HCT116 (cell line): ENCODE measurements at regions not wholly inside any gene's neighbourhood (a gene's known extent, or its start where the extent isn't known, plus 50 kb on each side); places are given as distances from the start of the nearest gene placed in this dataset.

Source experiments
- ATAC-seq: fragments of 200-7000 bp; cut with Tn5 transposase; 2 replicates; pipeline ENCODE4 v1.9.1; 2020; ENCODE audit warnings: mild to moderate bottlenecking, moderate library complexity
- BruUV-seq: library from RNA; stranded (reverse); fragments of 400-500 nt; replicated peaks from 2 replicates; lab custom pipeline; 2021; lab: Mats Ljungman, UMichigan
- CTCF ChIA-PET: fragments of 300-600 bp; sonication (Branson Sonifier 250); formaldehyde crosslinking; loops from one replicate; lab custom pipeline; 2021; ENCODE audit warnings: antibody characterized with exemption; lab: Charles Lee
- POLR2A ChIA-PET: fragments of 300-600, 350-600 bp; sonication (Branson Sonifier 250); formaldehyde crosslinking; loops from one replicate; lab custom pipeline; 2021; ENCODE audit warnings: antibody characterized with exemption; lab: Charles Lee
- RAD21 ChIA-PET, 2 experiments: fragments of 300-600 bp; sonication (Branson Sonifier 250); formaldehyde crosslinking; loops; one replicate each; lab custom pipeline; 2023; ENCODE audit warnings: low total read pairs in 2 of 2; ENCODE audit not compliant: uncharacterized antibody in 2 of 2, unreplicated experiment in 2 of 2, low non-redundant PET in 1 of 2; lab: Charles Lee
- DNase-seq: peaks from one replicate; pipeline ENCODE4 v3.0.0-alpha.2; 2010; ENCODE audit warnings: low read depth, low spot score
- H2AFZ ChIP-seq: fragments of 200-600 bp; shearing (Covaris generic), sonication (generic); 2 replicates; pipeline ENCODE4 v1.6.1; 2017; ENCODE audit warnings: low read depth, mixed run types, mixed read lengths, antibody characterized with exemption, low read length; ENCODE audit not compliant: poor library complexity, severe bottlenecking
- H3K27ac ChIP-seq: 2 replicates; pipeline ENCODE4 v1.5.1; 2012; ENCODE audit warnings: low read depth, low read length
- H3K27me3 ChIP-seq: fragments of 200-600 bp; sonication (generic); 2 replicates; pipeline ENCODE4 v1.6.1; 2016; ENCODE audit warnings: mixed run types, low read length, mixed read lengths; ENCODE audit not compliant: insufficient read depth
- H3K36me3 ChIP-seq, 2 experiments: fragments of 200-500 bp in 1 of 2; fragments of 200-600 bp in 1 of 2; sonication (Bioruptor generic) in 1 of 2; sonication (generic) in 1 of 2; 2 replicates each; pipeline versions ENCODE4 v1.5.1 to v1.6.1; 2014 to 2016; ENCODE audit warnings: low read length in 2 of 2, inconsistent platforms in 1 of 2, mixed read lengths in 1 of 2, mixed run types in 1 of 2; ENCODE audit not compliant: insufficient read depth in 2 of 2, control insufficient read depth in 1 of 2
- H3K4me1 ChIP-seq, 2 experiments: fragments of 200-600 bp in 1 of 2; sonication (generic) in 1 of 2; 2 replicates each; pipeline versions ENCODE4 v1.5.1 to v1.6.1; 2012 to 2017; ENCODE audit warnings: low read length in 2 of 2, inconsistent platforms in 1 of 2, mild to moderate bottlenecking in 1 of 2, mixed read lengths in 1 of 2, mixed run types in 1 of 2, moderate library complexity in 1 of 2; ENCODE audit not compliant: insufficient read depth in 2 of 2, control insufficient read depth in 1 of 2
- H3K4me2 ChIP-seq: fragments of 200-600 bp; sonication (generic); 2 replicates; pipeline ENCODE4 v1.6.1; 2017; ENCODE audit warnings: mixed run types, low read length, mixed read lengths
- H3K4me3 ChIP-seq, 2 experiments: fragments of 200-600 bp in 1 of 2; sonication (generic) in 1 of 2; replicated peaks in 1 of 2; 2 replicates each; pipeline ENCODE4 v1.5.1; 2011 to 2016; ENCODE audit warnings: low read length in 2 of 2, control low read depth in 1 of 2, low read depth in 1 of 2, mild to moderate bottlenecking in 1 of 2, mixed read lengths in 1 of 2, mixed run types in 1 of 2
- H3K79me2 ChIP-seq: fragments of 200-600 bp; sonication (generic); 2 replicates; pipeline ENCODE4 v1.6.1; 2017; ENCODE audit warnings: mild to moderate bottlenecking, mixed run types, low read length, moderate library complexity, mixed read lengths; ENCODE audit not compliant: insufficient read depth
- H3K9ac ChIP-seq: fragments of 200-600 bp; sonication (generic); 2 replicates; pipeline ENCODE4 v1.6.1; 2016; ENCODE audit warnings: low read length, mixed read lengths
- H3K9me2 ChIP-seq: fragments of 200-600 bp; sonication (generic), shearing (Covaris generic); 2 replicates; pipeline ENCODE4 v1.6.1; 2017; ENCODE audit warnings: mixed run types, mild to moderate bottlenecking, moderate library complexity; ENCODE audit not compliant: insufficient read depth
- H3K9me3 ChIP-seq, 2 experiments: fragments of 200-500 bp in 1 of 2; fragments of 200-600 bp in 1 of 2; sonication (Bioruptor generic) in 1 of 2; sonication (generic) in 1 of 2; 2 replicates each; pipeline ENCODE4 v1.6.1; 2014 to 2017; ENCODE audit warnings: low read length in 2 of 2, mixed read lengths in 2 of 2, inconsistent platforms in 1 of 2, low read depth in 1 of 2, mild to moderate bottlenecking in 1 of 2, mixed run types in 1 of 2, moderate library complexity in 1 of 2; ENCODE audit not compliant: control insufficient read depth in 1 of 2, insufficient read depth in 1 of 2
- H4K20me1 ChIP-seq: fragments of 200-600 bp; sonication (generic), shearing (Covaris generic); 2 replicates; pipeline ENCODE4 v1.6.1; 2017; ENCODE audit warnings: mixed run types, mild to moderate bottlenecking, moderate library complexity; ENCODE audit not compliant: insufficient read depth
- CBX3 ChIP-seq: IDR thresholded peaks from 2 replicates; pipeline ENCODE4 v1.6.1; 2012; ENCODE audit warnings: low read depth
- ELF1 ChIP-seq: IDR thresholded peaks from 2 replicates; pipeline ENCODE4 v1.6.1; 2012; ENCODE audit warnings: low read depth, borderline replicate concordance
- POLR2A ChIP-seq: IDR thresholded peaks from 2 replicates; pipeline ENCODE4 v1.7.0; 2011; ENCODE audit warnings: borderline replicate concordance; ENCODE audit not compliant: insufficient read depth, insufficient read length; ENCODE audit errors: extremely low read depth
- TCF7L2 ChIP-seq: IDR thresholded peaks from 2 replicates; pipeline ENCODE4 v1.7.0; 2011; ENCODE audit warnings: borderline replicate concordance, inconsistent platforms; ENCODE audit not compliant: insufficient read depth, insufficient read length; ENCODE audit errors: extremely low read depth
- YY1 ChIP-seq: IDR thresholded peaks from 2 replicates; pipeline ENCODE4 v1.6.1; 2011; ENCODE audit warnings: low read length, low read depth, moderate library complexity, mild to moderate bottlenecking; ENCODE audit not compliant: insufficient replicate concordance; ENCODE audit errors: extremely low read depth
- intact Hi-C: fragments of 100-400 bp; cut with micrococcal nuclease; formaldehyde crosslinking; loops from 2 replicates; pipeline ENCODE4 v1.10.0; 2022
- TF ChIP-seq, protein P1 (sequence below): IDR thresholded peaks from 2 replicates; pipeline ENCODE4 v1.6.1; 2011; ENCODE audit warnings: mild to moderate bottlenecking, low read length, moderate library complexity; ENCODE audit not compliant: insufficient replicate concordance; ENCODE audit errors: extremely low read depth

DNA sequence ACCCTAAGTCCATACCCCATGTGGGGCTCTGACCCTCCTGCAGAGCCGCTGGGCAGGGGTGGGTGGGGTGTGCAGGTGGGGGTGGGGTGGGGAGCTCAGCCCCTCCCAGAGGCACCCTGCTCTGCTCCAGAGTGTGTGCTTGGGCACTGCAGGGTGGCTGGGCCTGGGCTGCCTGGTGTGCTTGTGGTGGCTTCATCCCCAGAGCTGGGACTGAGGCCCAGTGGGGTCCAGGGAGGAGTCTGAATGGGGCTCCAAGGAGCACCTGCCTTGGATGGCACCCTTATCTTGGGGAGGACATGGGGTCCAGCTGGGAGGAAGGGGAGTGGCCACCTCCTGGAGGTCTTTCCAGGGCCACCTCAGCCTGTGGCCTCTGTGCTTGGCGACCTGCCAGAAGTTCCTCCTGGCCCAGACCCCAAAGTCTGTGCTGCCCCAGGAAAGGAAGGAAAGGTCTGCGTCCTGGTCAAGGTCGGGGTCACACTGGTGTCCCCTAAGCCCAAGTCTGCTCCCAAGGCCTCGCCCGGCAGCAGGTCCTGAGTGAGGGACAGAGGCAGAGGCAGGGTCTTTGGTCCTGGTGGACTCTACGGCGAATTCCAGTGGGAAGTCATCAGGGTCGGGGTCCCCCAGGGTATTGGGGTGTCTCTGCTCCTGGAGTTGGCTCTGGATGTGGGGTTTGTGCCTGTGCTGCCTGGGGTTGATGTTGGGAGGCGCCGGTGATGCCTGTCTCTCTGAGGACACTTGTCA, 373.4 kb downstream of the TMEM121 start:
- ChIA-PET RAD21 (no interaction called here), CTCF (no interaction called here), POLR2A (no interaction called here)
- Histone ChIP-seq H3K4me3 (no peak overlapping the region), H3K4me1 (no peaks in the 10 kb centered on the region), H2AFZ (no peak overlapping the region), H3K79me2 (no peaks in the 10 kb centered on the region), H3K9me2 (no peaks in the 10 kb centered on the region), H4K20me1 (no peaks in the 10 kb centered on the region), H3K9ac (no peak overlapping the region), H3K27me3 (no peaks in the 10 kb centered on the region), H3K9me3 (no peaks in the 10 kb centered on the region), H3K27ac (no peak overlapping the region), H3K36me3 (no peaks in the 10 kb centered on the region), H3K4me2 (no peak overlapping the region)
- intact Hi-C loops: no loop called here
- no peak for ATAC-seq
- DNase-seq: no peak
- TF ChIP-seq TCF7L2: no peak
- TF ChIP-seq CBX3: no peak
- TF ChIP-seq, protein P1, sequence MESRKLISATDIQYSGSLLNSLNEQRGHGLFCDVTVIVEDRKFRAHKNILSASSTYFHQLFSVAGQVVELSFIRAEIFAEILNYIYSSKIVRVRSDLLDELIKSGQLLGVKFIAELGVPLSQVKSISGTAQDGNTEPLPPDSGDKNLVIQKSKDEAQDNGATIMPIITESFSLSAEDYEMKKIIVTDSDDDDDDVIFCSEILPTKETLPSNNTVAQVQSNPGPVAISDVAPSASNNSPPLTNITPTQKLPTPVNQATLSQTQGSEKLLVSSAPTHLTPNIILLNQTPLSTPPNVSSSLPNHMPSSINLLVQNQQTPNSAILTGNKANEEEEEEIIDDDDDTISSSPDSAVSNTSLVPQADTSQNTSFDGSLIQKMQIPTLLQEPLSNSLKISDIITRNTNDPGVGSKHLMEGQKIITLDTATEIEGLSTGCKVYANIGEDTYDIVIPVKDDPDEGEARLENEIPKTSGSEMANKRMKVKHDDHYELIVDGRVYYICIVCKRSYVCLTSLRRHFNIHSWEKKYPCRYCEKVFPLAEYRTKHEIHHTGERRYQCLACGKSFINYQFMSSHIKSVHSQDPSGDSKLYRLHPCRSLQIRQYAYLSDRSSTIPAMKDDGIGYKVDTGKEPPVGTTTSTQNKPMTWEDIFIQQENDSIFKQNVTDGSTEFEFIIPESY: no peak
- BruUV-seq: no TSS peak

DNA sequence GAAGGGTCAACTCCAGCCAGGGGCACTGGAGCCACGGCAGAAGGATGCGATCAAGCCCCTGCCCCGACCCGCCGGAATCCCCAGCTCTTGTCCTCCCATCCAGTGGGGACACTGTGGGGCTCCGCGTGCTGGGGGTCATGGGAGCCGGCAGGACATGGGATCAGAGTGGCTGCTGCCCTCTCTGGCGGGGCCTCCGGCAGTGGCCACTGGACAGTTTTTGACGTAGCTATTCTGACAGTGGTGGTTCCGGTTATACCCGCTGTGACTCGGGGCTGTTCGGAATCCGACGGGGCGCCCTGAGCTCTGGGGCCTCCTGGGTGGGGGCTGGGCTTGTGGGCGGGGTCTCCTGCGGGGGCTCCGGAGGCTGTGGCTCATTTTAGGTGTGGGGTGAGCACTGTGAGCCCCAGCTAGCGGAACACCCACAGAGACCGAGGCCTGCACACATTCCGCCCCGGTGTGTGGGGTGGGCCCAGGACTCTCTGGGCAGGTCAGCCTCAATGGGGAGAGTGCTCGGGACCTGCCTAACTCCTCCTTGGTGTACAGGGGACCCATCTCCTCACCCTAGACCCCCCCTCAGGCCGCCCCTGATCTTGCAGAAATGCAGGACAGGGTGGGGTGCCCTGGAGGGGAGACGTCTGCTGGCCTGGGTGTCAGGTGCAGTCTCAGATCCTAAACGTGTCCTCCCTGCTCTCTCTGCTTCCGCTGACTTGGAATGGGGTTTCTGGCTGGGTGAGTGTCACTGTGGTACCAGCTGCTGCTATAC, 374.2 kb downstream of the TMEM121 start:
- Histone ChIP-seq H3K4me1 (no peaks in the 10 kb centered on the region), H3K27ac (no peak overlapping the region), H3K27me3 (no peaks in the 10 kb centered on the region), H4K20me1 (no peaks in the 10 kb centered on the region), H3K36me3 (no peaks in the 10 kb centered on the region), H3K4me3 (no peak overlapping the region), H2AFZ (no peak overlapping the region), H3K4me2 (no peak overlapping the region), H3K79me2 (no peaks in the 10 kb centered on the region), H3K9me2 (no peaks in the 10 kb centered on the region), H3K9ac (no peak overlapping the region), H3K9me3 (no peaks in the 10 kb centered on the region)
- CTCF ChIA-PET: no interaction called here
- BruUV-seq: no TSS peak
- RAD21 ChIA-PET: no interaction called here
- POLR2A ChIA-PET: no interaction called here
- ATAC-seq (no peak), DNase-seq (no peak)
- TF ChIP-seq ELF1: no peak
- no peak for TF ChIP-seq YY1
- no peak for TF ChIP-seq CBX3
- no peak for TF ChIP-seq POLR2A
- intact Hi-C loops: no loop called here
